Epithelial cell of prostate (primary cell): ENCODE measurements at regions not wholly inside any gene's neighbourhood (a gene's known extent, or its start where the extent isn't known, plus 50 kb on each side); places are given as distances from the start of the nearest gene placed in this dataset.
"Not testable (repeated sequence)": the region's sequence is repeated elsewhere in the genome, so short reads cannot be mapped to it uniquely, and the experiment has no call there.

ENCODE experiments used
- DNase-seq: peaks from one replicate; pipeline ENCODE4 v3.0.0-alpha.2; 2011; ENCODE audit warnings: low read depth, low spot score
- H3K27ac ChIP-seq: fragments of 450-650 bp; 2 replicates; pipeline ENCODE4 v1.5.1; 2017; ENCODE audit warnings: mild to moderate bottlenecking

GRCh38 chr16:86854626-86855294 is 276.4 kb downstream of the FOXL1 start:
- no peak for DNase-seq
- no peak overlapping the region for H3K27ac ChIP-seq

- DNase-seq = no peak
- no peak overlapping the region for H3K27ac ChIP-seq
These were observed 278.7 kb downstream of the FOXL1 start for GRCh38 chr16:86856946-86857586.

GRCh38 chr16:86857807-86858206 is 279.5 kb downstream of the FOXL1 start:
- no peak for DNase-seq
- no peak overlapping the region for H3K27ac ChIP-seq

DNA sequence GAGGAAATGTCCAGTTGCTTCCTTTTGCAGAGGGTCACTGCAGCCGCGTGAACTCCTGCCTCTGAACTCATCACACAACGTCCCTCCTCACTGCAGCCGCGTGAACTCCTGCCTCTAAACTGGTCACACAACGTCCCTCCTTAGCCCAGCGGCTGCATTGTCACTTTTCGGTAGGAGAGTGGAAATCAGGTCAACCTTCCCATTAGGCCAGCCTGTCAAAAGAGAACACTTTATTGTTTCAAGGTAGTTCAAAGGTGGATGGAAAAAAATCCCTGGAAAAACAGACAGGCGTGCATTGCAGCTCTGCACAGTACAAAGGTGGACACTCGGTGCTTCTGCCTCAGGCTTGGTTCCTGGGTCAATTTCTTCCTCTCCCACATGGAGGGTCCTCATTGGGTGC is 280.2 kb downstream of the FOXL1 start:
- no peak overlapping the region for H3K27ac ChIP-seq
- no peak for DNase-seq

DNA sequence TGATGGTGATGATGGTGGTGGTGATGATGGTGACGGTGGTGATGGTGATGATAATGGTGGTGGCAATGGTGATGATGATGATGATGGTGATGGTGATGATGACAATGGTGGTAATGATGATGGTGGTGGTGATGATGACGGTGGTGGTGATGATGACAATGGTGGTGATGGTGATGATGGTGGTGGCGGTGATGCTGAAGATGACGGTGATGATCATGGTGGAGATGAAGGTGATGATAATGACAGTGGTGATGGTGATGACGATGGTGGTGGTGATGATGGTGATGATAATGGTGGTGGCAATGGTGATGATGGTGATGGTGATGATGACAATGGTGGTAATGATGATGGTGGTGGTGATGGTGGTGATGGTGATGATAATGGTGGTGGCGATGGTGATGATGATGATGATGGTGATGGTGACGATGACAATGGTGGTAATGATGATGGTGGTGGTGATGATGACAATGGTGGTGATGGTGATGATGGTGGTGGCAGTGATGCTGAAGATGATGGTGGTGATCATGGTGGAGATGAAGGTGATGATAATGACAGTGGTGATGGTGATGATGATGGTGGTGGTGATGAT is 283.0 kb downstream of the FOXL1 start:
- not testable (repeated sequence) for DNase-seq

GRCh38 chr16:86862595-86863280 is 284.4 kb downstream of the FOXL1 start:
- no peak overlapping the region for H3K27ac ChIP-seq
- no peak for DNase-seq

More for the DNA sequence above, 283.0 kb downstream of the FOXL1 start:
- not testable (repeated sequence) for H3K27ac ChIP-seq

DNA sequence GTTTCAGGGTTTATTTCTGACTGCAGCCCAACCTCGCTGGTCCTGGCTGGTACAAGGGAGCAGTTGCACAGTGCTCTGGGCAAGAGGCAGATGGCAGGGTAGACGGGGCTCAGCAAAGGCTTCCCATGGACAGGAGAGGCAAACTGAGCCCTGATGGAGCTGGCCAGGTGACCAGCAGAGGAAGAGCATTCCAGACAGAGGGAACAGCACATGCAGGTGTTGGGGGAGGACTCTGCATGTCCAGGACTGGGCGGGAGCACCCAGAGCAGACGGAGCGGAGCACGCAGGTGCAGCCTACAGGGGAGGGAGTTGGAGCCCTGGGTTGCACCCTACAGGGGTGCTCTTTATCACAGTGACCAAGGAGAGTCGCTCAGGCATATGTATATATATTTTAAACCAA is 285.3 kb downstream of the FOXL1 start:
- no peak overlapping the region for H3K27ac ChIP-seq
- DNase-seq = no peak

GRCh38 chr16:86864586-86864985 is 286.2 kb downstream of the FOXL1 start:
- DNase-seq = no peak
- no peak overlapping the region for H3K27ac ChIP-seq

GRCh38 chr16:86865851-86866662 is 287.7 kb downstream of the FOXL1 start:
- no peak overlapping the region for H3K27ac ChIP-seq

DNA sequence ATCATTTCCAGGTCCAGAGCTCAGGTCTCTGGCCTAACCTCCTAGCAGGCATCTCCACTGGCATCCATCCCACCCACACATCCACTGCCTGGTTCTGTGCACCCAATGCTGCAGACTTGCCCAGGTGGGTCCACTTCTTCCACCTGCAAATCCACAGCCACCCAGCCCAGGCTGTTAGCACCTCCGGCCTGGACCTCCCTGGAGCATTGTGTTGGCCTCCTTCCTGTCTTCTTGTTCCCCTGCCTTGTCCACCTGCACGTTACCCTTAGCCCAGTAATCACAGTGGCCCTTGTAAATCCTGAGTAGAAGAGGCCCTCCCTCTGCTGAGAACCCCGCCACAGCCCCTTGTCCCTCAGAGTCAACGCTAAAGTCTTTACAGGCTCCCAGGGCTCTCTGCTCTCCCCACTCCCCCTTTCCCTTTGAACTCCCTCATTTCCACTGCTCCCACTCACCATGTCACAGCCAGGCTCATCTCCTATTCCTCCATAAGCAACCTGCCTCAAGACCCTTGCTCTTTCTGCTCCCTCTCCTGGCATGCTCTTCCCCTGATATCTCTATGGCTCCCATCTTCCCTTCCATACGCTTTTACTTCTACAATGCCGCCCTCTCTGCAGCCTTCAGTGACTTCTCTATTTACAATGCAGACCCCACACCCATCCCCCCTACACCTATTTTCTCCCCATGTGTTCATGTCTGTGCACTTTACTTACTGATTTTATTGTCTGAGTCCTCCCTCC is 288.8 kb downstream of the FOXL1 start:
- H3K27ac ChIP-seq = no peak overlapping the region
- DNase-seq = no peak

More at GRCh38 chr16:86865851-86866662, 287.7 kb downstream of the FOXL1 start:
- DNase-seq = no peak

- H3K27ac ChIP-seq = no peak overlapping the region
- DNase-seq = no peak
These were observed 289.7 kb downstream of the FOXL1 start for GRCh38 chr16:86868070-86868469.

DNA sequence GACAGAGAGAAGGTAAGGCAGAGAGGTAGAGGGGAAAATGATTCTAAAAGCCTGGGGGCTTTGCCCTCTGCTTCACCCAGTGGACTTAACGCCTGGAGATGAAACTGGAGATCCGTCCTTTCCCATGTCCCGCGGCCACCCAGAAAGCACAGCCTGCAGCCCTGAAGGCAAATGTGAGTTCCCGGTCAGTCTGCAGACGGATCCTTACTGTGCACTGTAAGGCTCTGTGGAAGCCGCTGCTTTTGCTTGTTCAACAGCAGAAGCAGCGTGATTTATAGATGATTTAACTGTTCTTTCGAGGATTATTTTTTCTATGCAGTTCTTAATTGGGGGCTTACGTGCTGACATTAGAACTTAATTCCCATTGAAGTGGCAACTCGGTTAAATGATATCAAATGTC is 290.4 kb downstream of the FOXL1 start:
- no peak for DNase-seq
- H3K27ac ChIP-seq = no peak overlapping the region

DNA sequence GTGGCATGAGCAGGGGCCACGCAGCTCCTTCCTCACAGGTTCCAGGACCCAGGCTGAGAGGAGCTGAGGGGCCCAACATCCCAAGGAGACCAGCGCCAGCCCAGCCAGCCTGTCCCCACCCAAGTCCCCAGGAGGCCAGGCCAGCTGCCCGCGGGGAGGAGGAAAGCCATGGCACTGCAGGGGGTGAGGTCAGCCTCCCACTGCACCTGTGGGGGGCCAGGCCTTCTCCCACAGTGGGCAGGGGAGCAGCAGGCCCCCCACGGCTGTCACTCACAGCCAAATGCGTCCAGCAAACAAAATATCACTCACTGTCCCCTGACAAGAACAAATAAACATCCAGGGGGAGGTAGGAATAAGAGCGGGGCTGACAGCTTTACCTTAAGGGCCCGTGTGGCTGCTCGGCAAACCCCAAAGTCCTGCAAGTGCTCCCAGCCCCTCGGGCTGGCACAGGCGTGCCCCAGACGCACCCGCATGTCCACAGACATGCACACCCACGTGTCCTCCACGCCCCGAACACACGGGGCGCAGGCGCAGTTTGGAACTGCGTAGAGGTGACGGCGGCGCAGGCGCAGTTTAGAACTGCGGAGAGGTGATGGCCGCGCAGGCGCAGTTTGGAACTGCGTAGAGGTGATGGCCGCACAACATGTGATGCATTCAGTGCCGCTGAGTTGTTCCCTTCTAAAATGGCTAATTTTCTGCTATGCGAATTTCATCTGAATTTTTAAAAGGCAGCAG is 291.1 kb downstream of the FOXL1 start:
- no peak for DNase-seq
- no peak overlapping the region for H3K27ac ChIP-seq

DNA sequence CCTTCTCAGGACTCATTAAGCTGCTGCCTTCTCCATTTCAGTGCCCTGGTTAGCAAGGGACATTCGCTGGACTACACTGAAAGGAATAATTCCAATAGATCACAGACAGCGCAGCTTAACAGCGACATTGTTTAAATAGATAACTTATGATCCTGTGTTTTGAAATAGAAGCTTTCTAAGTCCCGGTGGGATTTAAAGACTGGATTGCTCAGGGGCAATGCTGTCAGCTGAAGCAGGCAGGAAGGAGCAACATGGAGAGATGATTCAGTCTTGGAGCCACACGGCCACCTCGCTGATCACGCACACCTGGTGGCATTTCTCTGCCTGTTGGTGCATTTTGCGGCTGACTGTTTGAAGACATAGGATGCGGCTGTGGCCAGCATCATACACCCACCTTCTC is 292.0 kb downstream of the FOXL1 start:
- H3K27ac ChIP-seq = no peak overlapping the region
- DNase-seq = no peak

DNA sequence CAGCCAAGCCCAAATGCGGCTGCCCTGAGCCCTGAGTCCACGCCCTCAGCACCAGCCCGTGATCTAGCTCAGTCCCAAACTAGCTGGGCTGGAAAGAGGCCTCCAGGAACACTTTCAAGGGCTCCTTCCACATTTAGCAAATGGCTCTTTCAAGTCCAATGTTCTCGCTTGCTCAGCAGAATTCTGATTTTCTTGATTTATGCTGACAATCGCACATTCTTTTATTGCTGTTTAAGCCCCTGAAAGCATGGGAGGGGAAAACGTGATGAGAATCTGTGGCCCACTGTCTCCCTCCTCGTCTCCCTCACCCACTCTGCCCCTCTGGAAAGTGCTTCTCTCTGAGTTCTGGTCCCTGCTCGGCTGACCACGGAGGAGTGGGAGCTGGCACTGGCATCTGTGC is 293.8 kb downstream of the FOXL1 start:
- DNase-seq = no peak
- H3K27ac ChIP-seq = no peak overlapping the region

DNA sequence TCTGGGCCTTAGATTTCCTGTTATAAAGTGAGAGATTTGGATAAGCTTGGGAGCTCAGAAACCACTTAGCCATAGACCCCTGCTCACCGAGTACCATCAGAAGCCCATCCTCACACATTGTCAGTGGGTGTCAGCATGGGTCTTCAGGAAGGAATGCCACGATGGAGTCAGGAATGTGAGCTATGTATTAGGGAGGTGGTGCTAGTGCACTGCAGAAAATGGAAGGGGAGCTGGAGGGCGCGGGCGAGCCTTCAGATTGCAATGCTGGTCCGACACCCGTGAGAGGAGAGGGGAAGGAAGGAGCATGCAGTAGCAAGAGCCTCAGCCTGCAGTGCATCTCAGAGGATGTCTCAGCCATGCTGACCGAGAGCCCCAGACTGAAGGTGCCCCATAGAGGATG is 294.5 kb downstream of the FOXL1 start:
- no peak overlapping the region for H3K27ac ChIP-seq
- DNase-seq = no peak

DNA sequence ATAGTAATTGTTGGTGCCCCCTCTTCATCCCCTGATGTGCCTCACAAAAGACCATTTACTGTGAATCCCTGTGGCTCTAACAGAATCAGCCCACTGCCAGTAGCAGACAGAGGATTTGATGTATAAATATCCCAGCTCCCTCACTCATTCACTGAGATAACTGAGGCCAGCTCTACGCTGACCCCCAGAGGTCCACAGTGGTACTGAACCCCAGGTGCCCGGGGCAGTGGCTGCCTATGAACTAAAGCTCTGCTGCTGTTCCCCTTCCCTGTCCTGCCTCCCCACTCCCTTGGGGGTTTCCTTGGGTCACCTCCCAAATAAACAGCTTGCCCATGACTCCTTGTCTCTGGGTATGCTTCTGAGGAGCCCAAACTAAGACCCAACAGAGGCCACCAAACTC is 295.8 kb downstream of the FOXL1 start:
- DNase-seq = no peak
- H3K27ac ChIP-seq = no peak overlapping the region

DNA sequence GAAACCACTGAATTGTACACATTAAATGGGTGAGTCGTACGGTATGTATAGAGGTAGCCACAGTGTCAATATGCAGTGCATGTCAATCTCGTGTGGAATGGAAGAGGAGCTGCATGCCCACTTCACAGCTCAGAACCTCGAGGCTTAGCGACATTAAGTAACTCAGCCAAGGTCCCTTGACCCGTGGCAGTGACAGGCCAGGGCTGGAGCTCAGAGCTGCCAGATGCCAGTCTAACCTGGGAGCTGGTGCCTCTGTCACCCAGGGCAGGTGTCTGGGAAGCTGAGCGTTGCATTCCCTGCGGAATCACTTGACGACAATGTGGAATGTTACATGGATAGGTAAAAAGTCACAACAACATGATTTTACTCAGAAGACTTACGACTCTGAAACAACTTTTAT is 298.1 kb downstream of the FOXL1 start:
- no peak for DNase-seq
- no peak overlapping the region for H3K27ac ChIP-seq

- no peak for DNase-seq
- H3K27ac ChIP-seq = no peak overlapping the region
These were observed 298.8 kb downstream of the FOXL1 start for GRCh38 chr16:86877108-86877507.
